H1 (cell line): ENCODE measurements at regions not wholly inside any gene's neighbourhood (a gene's known extent, or its start where the extent isn't known, plus 50 kb on each side); places are given as distances from the start of the nearest gene placed in this dataset.

Experiments used
- TF ChIP-seq, protein P1 (sequence below): IDR thresholded peaks from 2 replicates; pipeline ENCODE4 v1.6.1; 2012; ENCODE audit warnings: inconsistent platforms

DNA sequence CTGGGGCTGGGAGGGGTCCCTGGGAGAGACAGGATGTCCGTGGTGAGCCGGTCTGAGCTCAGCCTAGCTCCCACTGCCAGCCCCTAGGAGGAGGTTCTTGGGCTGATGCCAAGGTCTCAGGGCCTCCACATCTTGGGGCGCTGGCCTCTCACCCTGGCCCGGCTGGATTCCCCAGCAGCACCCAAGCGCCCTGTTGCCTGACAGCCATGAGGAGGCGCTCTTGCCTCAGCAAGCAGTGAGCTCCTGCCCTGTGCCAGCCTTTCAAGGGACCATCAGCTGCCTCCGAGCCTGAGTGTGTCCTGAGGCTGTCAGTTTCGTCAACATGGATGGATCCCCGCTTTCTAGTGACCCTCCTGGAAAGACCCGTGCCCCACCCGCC, 234.9 kb upstream of the CIBAR2 start (continued):
- TF ChIP-seq, protein P1, sequence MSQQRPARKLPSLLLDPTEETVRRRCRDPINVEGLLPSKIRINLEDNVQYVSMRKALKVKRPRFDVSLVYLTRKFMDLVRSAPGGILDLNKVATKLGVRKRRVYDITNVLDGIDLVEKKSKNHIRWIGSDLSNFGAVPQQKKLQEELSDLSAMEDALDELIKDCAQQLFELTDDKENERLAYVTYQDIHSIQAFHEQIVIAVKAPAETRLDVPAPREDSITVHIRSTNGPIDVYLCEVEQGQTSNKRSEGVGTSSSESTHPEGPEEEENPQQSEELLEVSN, result no peak
